ENCODE measurements at regions not wholly inside any gene's neighbourhood (a gene's known extent, or its start where the extent isn't known, plus 50 kb on each side); places are given as distances from the start of the nearest gene placed in this dataset.

- ChIA-PET CTCF (interaction anchor here (0.6 kb wide), 1 partner anchor 1488 kb away, joined by 3 read pairs; no protein-coding TSS in a partner anchor), POLR2A (ENCODE audit: low non-redundant PET) (no interaction called here)
- H3K27ac ChIP-seq, result peak overlapping the region; percentile 84
- TF ChIP-seq, protein P1, sequence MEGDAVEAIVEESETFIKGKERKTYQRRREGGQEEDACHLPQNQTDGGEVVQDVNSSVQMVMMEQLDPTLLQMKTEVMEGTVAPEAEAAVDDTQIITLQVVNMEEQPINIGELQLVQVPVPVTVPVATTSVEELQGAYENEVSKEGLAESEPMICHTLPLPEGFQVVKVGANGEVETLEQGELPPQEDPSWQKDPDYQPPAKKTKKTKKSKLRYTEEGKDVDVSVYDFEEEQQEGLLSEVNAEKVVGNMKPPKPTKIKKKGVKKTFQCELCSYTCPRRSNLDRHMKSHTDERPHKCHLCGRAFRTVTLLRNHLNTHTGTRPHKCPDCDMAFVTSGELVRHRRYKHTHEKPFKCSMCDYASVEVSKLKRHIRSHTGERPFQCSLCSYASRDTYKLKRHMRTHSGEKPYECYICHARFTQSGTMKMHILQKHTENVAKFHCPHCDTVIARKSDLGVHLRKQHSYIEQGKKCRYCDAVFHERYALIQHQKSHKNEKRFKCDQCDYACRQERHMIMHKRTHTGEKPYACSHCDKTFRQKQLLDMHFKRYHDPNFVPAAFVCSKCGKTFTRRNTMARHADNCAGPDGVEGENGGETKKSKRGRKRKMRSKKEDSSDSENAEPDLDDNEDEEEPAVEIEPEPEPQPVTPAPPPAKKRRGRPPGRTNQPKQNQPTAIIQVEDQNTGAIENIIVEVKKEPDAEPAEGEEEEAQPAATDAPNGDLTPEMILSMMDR (conservative IDR thresholded peaks at IDR 0.05; ENCODE audit: low read depth), result no peak
- peak; percentile 81 for DNase-seq (ENCODE audit: low spot score)
Observed at GRCh38 chr12:116381744-116382685, 104.5 kb upstream of the MED13L start.

DNA sequence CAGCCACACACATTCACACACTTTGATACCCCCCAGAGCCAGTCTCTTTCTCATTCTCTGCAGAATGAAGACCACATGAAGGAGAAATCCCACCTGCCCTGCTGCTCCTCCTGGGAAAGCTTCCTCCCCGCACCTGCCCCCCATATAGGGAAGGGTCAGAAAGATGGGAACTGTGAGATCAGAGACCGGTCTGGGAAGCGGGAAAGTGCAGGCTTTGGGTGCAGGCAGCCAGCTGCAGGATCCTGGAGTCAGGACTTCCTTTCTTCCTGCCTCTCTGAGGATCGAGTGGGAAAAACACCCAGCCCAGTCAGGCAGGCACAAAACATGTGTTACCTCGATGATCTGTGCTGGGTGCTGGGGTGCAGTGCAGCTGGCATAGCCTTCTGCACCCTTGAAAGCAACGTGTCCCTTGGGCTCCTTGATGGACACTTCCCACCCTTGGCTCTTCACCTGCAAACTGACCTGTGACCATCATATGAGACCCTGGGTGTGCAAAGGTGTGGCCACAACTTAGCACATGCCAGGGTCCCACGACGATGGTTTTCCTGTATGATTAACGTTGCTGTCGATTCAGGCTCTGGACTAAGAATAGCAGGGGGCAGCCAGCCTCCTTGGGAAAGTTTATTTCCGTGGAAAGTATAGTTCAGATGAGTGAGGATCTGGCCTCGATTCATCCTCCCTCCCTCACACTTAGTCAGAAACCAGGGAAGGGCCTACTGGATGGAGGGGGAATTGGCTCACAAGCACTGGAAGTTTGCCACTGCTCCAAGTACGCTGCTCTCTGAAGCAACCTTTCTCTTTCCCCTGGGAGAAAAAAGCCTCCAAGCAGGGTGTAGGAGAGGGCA lies 105.4 kb upstream of the MED13L start:
- peak overlapping the region; percentile 84 for H3K27ac ChIP-seq
- ChIA-PET CTCF (interaction anchor here (0.6 kb wide), 1 partner anchor 1487 kb away, joined by 3 read pairs; no protein-coding TSS in a partner anchor), POLR2A (ENCODE audit: low non-redundant PET) (no interaction called here)
- DNase-seq (ENCODE audit: low spot score), result peak; percentile 51
- TF ChIP-seq, protein P1 (conservative IDR thresholded peaks at IDR 0.05; ENCODE audit: low read depth), result no peak

DNA sequence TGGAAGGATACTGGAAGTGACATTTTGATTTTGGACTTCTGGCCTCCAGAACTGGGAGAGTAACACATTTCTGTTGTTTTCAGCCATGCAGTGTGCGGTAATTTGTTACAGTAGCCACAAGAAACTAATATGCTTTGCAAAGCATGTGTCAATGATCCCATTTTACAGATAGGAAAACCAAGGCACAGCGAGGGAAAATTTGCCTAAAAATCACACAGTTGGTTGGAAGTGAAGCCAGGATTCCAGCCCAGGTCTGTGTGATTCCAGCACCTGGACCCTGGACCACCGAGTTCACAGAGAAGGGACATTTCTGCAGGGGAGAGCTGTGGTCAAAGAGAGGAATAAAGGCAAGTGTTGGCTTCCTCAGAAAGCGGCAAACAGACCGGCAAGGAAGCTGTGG lies 106.7 kb upstream of the MED13L start:
- H3K27ac ChIP-seq, result peak overlapping the region; percentile 84
- no peak for DNase-seq (ENCODE audit: low spot score)
- TF ChIP-seq, protein P1 (conservative IDR thresholded peaks at IDR 0.05; ENCODE audit: low read depth), result no peak
- ChIA-PET CTCF (interaction anchor here (0.6 kb wide), 1 partner anchor 308 kb away, joined by 3 read pairs; no protein-coding TSS in a partner anchor), POLR2A (ENCODE audit: low non-redundant PET) (no interaction called here)

- TF ChIP-seq, protein P1 (conservative IDR thresholded peaks at IDR 0.05; ENCODE audit: low read depth), result no peak
- POLR2A ChIA-PET (ENCODE audit: low non-redundant PET), result interaction anchor here (0.7 kb wide), 1 partner anchor 24 kb away, joined by 6 read pairs; no protein-coding TSS in a partner anchor
- H3K27ac ChIP-seq, result no peak overlapping the region
- no peak for DNase-seq (ENCODE audit: low spot score)
- CTCF ChIA-PET, result interaction anchor here (0.6 kb wide), 1 partner anchor 309 kb away, joined by 3 read pairs; no protein-coding TSS in a partner anchor
Observed at GRCh38 chr12:116384691-116385485, 107.4 kb upstream of the MED13L start.

DNA sequence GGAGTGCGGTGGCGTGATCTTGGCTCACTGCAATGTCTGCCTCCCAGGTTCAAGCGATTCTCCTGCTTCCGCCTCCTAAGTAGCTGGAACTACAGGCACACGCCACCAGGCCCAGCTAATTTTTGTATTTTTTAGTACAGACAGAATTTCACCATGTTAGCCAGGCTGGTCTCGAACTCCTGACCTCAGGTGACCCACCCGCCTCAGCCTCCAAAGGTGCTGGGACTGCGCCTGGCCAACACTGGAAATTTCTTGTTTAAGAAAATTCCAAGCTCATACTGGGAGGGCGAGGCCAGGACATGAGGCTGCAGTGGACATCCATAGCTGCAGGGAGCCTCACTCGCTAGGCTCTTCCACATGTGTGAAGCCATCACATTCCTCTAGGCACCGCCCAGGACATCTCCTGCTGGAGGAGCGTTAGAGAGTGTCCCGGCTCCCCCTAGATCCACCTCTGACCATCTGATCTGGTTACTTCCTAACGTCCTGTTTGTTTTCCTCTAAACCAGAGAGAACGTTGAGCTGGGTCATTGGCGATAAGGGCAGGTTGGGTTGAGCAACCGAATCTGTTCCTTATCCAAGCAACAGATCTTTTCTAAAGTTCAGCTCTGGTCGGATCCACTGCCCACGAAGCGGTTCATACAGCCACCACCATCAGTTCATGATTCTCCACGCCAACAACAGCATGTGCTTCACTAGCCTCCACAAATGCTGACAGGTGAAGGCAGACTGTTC lies 108.2 kb upstream of the MED13L start:
- POLR2A ChIA-PET (ENCODE audit: low non-redundant PET), result no interaction called here
- CTCF ChIA-PET, result no interaction called here

More for the DNA sequence above, 108.2 kb upstream of the MED13L start:
- TF ChIP-seq, protein P1 (conservative IDR thresholded peaks at IDR 0.05; ENCODE audit: low read depth), result no peak
- H3K27ac ChIP-seq, result no peak overlapping the region; the same call in 1 of the 2 replicates
- DNase-seq (ENCODE audit: low spot score), result no peak
